BE2C (cell line): ENCODE measurements at regions not wholly inside any gene's neighbourhood (a gene's known extent, or its start where the extent isn't known, plus 50 kb on each side); places are given as distances from the start of the nearest gene placed in this dataset.

Source experiments
- DNase-seq: peaks from one replicate; pipeline ENCODE4 v3.0.0-alpha.2; 2020
- H3K27me3 ChIP-seq: fragments of 250-450 bp; sonication (Bioruptor Pico); 2 replicates; pipeline ENCODE4 v1.5.1; 2020; ENCODE audit warnings: mild to moderate bottlenecking
- H3K36me3 ChIP-seq: fragments of 250-450 bp; sonication (Bioruptor Pico); 2 replicates; pipeline ENCODE4 v1.5.1; 2020; ENCODE audit warnings: mild to moderate bottlenecking
- H3K4me1 ChIP-seq: fragments of 250-450 bp; sonication (Bioruptor Pico); 2 replicates; pipeline ENCODE4 v1.5.1; 2020
- H3K4me3 ChIP-seq: 2 replicates; pipeline ENCODE4 v1.5.1; 2011; ENCODE audit warnings: low read depth, low read length
- H3K9me3 ChIP-seq: fragments of 250-450 bp; sonication (Bioruptor Pico); 2 replicates; pipeline ENCODE4 v1.5.1; 2020
- CTCF ChIP-seq: IDR thresholded peaks from 2 replicates; pipeline ENCODE4 v1.5.1; 2012; ENCODE audit warnings: mild to moderate bottlenecking, low read depth, low read length

GRCh38 chr16:85194307-85195270, 82.3 kb upstream of the CIBAR2 start:
- Histone ChIP-seq H3K27me3 (no peaks in the 10 kb centered on the region), H3K36me3 (peaks cover 2% of the 10 kb centered on the region; the same call in 1 of the 2 replicates), H3K4me3 (no peak overlapping the region), H3K9me3 (no peaks in the 10 kb centered on the region), H3K4me1 (peaks cover 32% of the 10 kb centered on the region)
- no peak for TF ChIP-seq CTCF
- DNase-seq: no peak

GRCh38 chr16:85195271-85195647, 83.0 kb upstream of the CIBAR2 start:
- no peak overlapping the region for H3K4me3 ChIP-seq
- H3K27me3 ChIP-seq: no peaks in the 10 kb centered on the region
- no peak for DNase-seq
- no peaks in the 10 kb centered on the region for H3K9me3 ChIP-seq
- TF ChIP-seq CTCF: no peak
- peaks cover 32% of the 10 kb centered on the region for H3K4me1 ChIP-seq
- H3K36me3 ChIP-seq: peaks cover 2% of the 10 kb centered on the region; the same call in 1 of the 2 replicates

- Histone ChIP-seq H3K36me3 (peaks cover 2% of the 10 kb centered on the region; the same call in 1 of the 2 replicates), H3K4me3 (no peak overlapping the region; the same call in 1 of the 2 replicates), H3K4me1 (peaks cover 34% of the 10 kb centered on the region), H3K9me3 (no peaks in the 10 kb centered on the region), H3K27me3 (no peaks in the 10 kb centered on the region)
- DNase-seq: peak; percentile 56
- TF ChIP-seq CTCF: no peak
Observed at GRCh38 chr16:85195900-85196772, 83.9 kb upstream of the CIBAR2 start.

- no peaks in the 10 kb centered on the region for H3K9me3 ChIP-seq
- H3K4me1 ChIP-seq: peaks cover 38% of the 10 kb centered on the region
Observed at GRCh38 chr16:85196976-85197375, 84.7 kb upstream of the CIBAR2 start.

More at GRCh38 chr16:85196976-85197375, 84.7 kb upstream of the CIBAR2 start:
- Histone ChIP-seq H3K27me3 (no peaks in the 10 kb centered on the region), H3K36me3 (peaks cover 2% of the 10 kb centered on the region; the same call in 1 of the 2 replicates), H3K4me3 (no peak overlapping the region)
- no peak for DNase-seq
- TF ChIP-seq CTCF: no peak
